ENCODE measurements at regions not wholly inside any gene's neighbourhood (a gene's known extent, or its start where the extent isn't known, plus 50 kb on each side); places are given as distances from the start of the nearest gene placed in this dataset.
"Not testable (repeated sequence)": the region's sequence is repeated elsewhere in the genome, so short reads cannot be mapped to it uniquely, and the experiment has no call there.

DNA sequence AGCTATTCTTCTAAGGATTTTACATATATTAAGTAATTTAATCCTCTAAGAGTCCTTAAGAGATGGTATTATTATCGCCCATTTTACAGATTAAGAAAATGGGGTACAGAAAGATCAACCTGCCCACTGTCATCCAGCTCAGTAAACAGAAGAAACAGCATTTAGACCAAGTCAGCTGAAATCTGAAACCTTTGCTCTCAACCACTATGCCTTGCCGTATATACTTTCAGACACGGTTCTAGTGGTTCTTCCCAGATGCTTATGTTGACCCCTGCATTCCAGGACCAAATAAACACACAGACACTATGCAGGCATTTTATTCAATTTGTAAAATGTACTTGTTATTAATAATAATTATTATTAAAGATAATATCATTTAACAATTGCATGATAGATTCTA lies 854.8 kb downstream of the KCNJ2 start:
- DNase-seq (ENCODE audit: low read depth): no peak

DNA sequence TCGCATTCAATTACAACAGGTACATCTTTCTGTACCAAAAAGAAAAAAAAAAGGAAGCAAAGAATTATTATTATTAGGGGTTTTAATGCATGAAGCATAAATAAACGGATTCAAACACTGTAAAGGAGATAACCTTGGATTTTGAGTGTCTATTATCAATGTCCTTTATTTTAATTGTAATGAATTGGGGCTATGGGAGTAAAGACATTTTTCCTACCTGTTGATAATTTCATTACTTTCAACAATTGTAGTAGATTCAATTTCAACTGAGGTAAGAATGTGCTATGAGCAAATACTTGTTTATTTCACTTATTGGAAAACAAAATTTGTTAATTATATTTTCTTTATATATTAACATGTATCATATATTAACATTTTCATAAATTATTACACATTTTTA lies 855.6 kb downstream of the KCNJ2 start:
- no peak for DNase-seq (ENCODE audit: low read depth)

DNA sequence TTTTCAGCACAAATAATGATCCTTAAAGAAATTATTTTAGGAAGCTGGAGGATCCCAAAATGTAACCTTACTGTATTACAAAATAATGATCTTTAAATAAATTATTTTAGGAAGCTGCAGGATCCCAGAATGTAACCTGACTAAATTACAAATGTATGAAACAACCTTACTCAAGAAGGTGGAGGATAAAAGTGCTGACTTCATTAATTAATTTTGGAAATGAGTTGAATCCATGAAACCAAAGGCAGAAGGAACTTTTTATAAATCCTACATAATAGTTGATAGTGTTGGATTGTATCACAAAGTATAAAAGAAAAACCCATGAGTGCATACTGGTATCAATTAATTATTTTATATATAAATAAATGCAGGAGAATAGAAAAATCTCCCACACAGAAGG lies 859.9 kb downstream of the KCNJ2 start:
- DNase-seq (ENCODE audit: low read depth): no peak

DNA sequence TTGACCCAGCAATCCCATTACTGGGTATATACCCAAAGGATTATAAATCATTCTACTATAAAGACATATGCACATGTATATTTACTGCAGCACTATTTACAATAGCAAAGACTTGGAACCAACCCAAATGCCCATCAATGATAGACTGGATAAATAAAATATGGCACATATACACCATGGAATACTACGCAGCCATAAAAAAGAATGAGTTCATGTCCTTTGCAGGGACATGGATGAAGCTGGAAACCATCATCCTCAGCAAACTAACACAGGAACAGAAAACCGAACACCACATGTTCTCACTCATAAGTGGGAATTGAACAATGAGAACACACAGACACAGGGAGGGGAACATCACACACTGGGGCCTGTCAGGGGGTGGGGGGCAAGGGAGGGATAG lies 862.0 kb downstream of the KCNJ2 start:
- not testable (repeated sequence) for DNase-seq (ENCODE audit: low read depth)

DNA sequence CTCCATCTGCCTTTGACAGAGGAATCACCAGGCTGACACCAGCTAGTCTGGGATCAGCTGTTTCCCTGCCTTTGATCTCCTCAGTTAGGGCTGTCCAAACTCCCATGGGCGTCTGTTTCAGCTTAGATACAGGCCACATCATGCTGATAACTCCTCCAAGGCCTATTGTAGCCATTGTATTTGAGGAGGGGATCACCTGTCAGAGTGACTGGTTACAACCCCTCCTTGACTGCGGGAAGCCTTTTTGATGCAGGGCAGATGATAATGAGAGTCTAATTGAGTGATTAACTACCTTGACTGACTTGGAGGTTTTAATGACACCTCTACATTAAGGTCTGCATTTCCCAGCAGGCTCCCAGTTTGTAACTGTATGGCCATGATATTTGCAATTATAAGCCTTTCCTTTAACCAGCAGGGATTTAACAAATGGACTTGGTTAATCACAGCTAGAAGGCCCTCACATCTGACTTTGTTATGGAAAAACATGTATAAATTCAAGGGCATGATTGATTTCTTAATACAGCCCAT lies 863.5 kb downstream of the KCNJ2 start:
- DNase-seq (ENCODE audit: low read depth): no peak

DNA sequence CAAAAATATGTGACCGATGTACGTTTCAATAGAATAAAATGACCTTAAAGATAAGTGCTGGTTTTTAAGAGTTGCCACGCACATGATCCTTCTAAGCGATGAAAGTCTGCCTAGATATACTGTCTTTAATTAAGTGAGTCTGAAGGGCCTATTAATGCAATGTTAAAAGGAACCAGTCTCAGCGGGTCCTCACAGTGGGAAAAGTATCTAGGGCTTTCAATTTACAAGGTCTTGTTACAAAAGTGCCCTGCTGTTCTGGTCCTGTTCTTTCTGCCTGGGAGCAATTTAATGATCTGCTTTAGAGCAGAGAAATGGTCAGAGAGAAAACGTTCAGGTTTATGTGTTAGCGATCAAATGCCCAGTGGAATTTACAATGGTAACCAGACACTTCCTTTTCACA lies 864.0 kb downstream of the KCNJ2 start:
- DNase-seq (ENCODE audit: low read depth): no peak

DNA sequence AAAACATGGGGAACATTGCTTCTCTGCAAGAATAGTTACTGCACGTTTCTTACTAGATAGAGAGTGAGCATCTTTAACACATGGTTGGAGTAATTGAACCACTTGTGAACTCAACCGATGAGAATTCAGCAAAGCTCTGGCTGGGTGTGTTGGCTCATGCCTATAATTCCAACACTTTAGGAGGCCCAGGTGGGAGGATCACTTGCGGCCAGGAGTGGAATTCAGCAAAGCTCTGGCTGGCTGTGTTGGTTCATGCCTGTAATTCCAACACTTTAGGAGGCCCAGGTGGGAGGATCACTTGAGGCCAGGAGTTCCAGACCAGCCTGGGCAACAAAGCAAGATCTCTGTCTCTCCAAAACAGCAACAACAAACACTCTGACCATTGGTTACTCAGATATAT lies 865.9 kb downstream of the KCNJ2 start:
- no peak for DNase-seq (ENCODE audit: low read depth)

DNA sequence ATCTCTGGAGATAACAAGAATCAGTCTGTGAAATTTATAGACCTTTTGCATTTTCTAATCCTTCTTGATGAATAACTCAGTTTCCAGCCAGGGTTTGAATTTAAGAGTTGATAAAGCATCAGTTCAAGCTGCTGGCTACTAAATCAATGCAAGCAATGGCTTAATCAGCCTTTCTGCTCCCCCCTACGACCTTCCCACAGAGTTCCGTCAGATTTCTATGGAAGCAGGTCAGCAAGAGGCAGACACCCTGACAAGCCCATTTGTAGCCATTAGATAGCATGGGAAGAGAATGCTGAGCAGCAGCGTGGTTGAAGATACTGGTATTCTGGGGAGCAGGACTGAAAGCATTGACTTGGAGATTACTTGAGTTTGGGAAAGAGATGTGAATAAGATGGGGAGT lies 868.1 kb downstream of the KCNJ2 start:
- DNase-seq (ENCODE audit: low read depth): no peak

DNA sequence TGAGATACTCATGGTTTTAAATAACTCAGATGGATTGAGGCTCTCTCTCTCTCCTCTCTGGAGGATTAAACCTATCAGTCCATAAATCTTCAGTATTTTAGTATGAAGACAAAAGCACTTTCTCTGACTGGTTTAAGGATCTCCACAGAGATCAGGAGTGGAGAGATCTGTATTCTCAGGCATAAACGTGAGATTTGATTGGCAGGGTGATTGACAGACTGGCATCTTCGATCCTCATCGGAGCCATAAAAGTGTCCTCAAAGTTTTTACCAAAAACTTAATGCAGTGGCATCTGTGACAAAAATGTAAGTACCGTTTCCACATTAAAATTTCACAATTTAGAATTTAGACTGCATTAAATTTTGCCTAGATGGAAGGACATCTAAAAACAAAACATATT lies 870.1 kb downstream of the KCNJ2 start:
- DNase-seq (ENCODE audit: low read depth): no peak

DNA sequence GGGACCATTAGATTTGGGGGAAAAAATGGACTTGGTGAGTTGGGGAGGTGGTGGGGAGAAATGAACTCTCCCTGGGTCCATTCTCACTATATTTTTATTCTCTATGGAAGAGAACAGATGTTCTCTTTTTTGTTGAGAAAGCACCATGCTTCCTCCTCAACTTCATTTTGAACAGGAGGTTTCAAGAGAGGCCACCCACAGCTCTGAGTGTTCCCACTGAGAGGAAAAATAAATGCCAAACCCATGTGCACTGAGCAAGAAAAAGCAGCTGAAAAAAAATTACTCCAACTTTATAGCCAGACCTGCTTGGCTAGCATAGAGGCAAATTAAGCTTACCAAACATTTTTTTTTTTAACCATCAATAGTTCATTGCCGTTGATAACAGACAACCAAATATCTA lies 883.6 kb downstream of the KCNJ2 start:
- DNase-seq (ENCODE audit: low read depth): no peak

DNA sequence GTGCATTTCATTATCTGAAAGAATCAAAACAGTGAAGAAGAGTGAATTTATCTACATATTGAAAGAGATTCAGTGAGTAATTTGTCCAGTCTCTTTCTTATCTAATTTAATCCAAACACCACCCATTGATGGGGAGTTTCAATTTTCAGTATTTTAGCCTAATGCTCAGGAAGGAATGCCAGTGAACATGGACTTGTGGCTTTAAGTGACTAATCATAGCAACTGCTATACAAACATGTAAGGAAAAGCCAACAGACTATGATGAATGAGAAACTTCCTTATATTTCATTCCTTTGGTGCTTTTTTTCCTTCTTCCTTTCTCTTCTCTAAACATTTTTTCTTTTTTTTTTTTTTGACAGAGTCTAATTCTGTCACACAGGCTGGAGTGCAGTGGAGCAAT lies 885.8 kb downstream of the KCNJ2 start:
- no peak for DNase-seq (ENCODE audit: low read depth)

DNA sequence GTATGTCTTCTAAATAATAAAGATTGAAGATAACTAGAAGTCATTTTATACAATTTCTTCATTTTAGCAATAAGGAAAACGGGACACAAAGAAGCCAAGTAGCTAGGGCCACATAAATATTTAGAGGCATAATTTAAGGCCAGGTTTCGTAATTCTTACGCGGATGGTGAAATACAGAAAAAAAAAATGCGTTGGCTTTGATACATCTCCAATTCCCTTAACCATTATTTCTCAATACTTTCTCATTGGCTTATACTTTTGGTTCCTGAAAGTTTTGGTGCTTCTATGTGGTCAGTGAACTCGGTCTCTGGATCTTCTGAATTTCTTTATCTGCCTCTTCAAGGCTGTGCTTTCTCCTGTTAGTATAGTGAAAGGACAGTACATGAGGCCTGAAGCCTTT lies 888.1 kb downstream of the KCNJ2 start:
- DNase-seq (ENCODE audit: low read depth): no peak

DNA sequence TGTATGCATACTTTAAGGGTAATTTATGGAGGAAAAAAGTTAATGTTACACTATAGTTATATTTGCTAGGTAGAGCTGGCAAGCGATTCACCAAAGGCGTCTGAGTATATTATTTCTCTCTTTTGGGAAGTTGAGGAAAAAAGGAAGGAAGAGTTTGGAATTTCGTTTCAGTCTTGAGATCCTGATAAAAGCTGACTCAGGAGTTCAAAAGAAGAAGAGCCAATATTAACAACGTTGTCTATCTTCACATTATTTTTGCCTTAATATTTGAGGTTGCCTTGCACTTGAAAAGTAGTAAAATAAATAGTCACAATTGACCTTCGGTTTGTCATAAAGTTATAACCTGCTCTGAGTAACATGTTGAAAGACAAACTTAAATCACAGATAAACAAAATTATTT lies 888.6 kb downstream of the KCNJ2 start:
- no peak for DNase-seq (ENCODE audit: low read depth)

DNA sequence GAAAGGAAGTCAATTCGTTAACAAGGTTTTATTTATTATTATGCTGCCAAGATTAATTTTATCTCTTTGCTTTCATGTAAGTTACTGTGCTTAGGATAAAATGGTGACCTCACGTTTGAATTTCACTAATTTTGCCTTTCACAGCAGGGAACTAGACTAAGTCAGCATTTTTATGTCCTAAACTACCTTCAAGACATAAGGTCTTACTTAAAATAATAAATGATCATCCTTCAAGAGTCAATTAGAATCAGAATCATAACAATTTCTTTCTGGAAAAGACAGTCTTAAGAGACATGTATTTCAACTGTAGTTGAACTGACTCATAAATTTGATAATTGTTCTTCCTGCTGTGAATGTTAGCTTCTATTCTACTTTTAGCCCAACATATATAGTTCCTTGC lies 893.8 kb downstream of the KCNJ2 start:
- DNase-seq (ENCODE audit: low read depth): no peak

DNA sequence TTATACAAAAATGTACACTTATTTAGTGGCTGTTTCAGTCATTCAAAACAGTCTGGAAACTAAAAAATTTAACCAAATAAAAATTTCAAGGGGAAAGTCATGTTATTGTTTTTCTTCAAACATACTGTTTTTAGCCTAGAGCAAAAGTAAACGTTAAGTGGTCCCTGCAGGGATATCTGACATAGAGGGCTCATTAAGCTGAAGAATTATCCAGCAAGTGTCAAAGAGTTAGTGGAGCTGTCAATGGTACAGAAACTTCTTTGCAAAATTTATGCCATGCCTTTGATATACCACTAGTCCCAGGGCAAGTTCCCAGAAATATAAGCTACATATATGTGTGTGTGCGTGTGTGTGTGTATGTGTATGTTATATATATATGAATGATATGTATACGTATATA lies 894.2 kb downstream of the KCNJ2 start:
- DNase-seq (ENCODE audit: low read depth): no peak

DNA sequence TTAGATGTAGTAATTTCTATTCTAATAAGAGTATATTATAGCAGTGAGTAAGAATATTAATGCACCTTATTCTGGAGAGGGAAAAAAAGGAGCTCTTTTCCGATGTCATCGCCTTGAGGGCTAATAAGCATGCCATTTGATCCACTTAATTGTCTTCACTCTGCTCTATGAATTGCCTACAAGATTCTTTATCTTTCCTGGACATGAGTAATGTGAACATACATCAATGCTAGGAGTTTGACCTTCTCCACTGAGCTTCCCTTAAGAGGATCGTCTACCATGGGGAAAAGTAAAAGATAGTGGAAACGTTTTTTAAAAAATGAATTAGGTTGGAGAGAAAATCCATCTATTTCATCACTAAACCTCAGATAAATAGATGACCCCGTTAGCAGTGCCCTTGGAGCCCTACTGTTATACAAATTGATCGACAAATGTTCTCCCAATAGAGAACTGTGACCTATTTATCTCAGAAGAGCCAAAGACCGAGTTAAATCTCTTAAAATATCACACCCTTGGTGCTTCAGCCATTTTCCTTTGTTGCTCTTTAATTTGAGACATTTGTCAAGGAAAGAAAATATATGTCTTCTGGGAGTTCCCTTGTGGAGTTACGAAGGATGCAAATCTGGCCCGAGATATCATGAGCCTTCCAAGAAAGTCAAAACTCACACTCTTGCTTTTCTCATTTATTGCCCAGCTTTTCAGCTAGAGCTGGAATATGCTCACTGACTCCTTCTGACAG lies 898.5 kb downstream of the KCNJ2 start:
- DNase-seq (ENCODE audit: low read depth): no peak

DNA sequence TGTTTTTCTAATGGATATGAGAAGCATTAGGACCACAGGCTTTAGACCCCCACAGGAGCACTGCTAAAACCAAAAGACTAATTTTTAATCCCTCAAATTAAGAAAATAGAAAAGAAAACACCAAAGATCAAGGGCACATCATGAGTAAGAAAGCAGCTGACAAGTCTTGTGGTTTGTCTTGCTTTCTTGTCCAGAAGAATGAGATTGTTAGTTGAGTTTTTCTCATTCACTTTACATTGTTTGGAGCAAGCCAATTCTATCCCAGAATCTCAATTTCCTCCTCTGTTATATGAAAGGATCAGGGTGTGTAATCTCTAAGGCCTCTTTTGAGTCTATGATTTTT lies 899.0 kb downstream of the KCNJ2 start:
- no peak for DNase-seq (ENCODE audit: low read depth)

DNA sequence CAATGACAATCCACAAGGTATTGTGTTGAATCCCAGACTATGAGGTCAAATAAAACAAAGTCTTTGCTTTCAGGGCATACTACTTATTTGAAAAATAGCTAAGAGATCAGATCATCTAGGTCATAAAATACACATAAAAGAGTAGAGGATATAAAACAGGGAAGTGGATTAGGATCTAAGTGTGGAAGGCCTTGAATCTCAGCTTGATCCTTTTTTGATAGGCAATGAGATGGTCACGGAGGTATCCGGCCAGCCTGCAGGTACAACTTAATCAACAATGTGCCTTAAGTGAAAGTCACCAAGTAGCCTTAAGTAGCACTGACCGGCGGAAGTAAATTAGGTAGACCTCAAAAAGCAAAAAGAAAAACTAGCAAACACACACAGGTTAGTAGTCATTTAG lies 901.7 kb downstream of the KCNJ2 start:
- DNase-seq (ENCODE audit: low read depth): no peak

DNA sequence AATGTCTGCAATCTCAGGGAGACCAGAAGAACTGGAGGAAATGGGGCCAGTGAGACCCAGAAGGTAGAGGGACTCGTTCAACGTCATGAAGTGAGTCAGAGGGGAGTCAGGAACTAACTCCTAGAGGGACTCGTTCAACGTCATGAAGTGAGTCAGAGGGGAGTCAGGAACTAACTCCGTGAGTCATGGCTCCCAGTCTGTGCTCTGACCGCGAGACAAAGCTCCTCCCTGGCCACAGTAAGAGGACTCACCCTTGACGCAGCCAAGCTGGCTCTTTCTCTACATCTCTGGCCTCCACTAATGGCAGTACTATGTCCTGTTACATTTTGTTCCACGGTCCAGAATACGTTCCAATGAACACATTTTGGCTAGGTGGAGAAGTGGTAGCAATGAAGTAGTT lies 902.5 kb downstream of the KCNJ2 start:
- DNase-seq (ENCODE audit: low read depth): no peak

DNA sequence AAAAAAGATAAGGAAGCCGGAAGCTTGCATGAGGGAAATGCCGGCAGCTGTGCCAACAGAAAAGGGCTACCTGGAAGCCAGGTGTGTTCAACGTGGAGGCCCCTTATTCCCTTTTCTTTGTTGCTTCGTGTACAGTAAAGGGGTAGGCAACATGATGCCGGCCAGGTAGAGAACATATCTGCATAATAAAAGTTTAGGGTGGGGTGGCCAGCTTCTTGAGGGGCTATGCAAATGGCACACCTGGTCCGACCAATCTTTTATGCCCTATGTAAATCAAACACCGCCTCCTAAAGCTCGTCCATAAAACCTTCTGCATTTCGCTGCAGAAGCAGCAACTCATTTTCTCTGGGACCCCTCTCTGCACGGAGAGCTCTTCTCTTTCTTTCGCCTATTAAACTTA lies 911.6 kb downstream of the KCNJ2 start:
- no peak for DNase-seq (ENCODE audit: low read depth)

DNA sequence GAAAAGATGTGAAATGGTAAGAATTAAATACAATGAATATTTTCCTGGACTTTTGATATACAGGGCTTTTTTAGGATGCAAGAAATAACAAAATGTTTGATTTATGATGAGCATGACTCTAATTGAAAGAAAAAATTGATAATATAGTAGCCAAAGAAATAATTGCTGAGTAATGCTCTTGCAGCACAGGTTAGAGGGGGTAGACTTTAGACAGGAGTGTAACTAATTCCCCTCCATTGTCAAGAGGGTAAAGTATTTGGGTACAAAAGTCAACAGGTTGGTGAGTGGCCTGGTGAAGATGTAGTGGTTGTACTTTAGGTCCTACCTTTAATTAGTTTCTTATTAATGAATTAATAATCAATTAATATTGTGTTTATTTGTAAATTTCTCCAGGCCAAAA lies 912.3 kb downstream of the KCNJ2 start:
- no peak for DNase-seq (ENCODE audit: low read depth)

DNA sequence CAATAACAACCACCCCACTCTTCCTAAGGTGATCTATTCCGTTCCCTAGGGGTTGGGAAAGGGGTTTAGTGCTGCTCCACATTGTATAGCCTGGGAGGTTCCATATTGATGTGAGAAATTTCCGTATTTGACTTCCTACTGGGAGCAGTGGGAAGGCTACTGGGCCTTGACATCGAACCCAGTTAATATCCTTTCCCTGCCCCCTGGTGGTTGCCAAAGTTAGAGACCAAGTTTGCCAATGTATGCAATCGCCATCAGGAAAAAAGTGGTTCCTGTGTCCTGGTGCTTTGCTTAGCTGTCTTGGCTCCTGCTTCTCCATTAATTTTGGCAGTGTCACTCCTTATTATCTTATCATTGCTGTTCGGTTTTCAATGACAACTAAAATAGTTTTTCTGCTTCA lies 914.9 kb downstream of the KCNJ2 start:
- DNase-seq (ENCODE audit: low read depth): no peak

DNA sequence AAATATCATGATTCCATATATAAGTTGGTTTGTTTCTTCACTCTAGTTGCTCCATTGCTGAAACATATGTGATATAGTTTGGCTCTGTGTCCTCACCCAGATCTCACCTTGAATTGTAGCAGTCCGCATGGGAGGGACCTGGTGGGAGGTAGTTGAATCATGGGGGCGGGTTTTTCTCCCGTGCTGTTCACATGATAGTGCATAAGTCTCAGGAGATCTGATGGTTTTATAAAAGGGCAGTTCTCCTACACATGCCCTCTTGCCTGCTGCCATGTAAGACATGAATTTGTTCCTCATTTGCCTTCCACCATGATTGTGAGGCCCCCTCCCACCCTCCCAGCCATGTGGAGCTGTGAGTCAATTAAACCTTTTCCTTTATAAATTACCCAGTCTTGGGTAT lies 915.5 kb downstream of the KCNJ2 start:
- DNase-seq (ENCODE audit: low read depth): no peak

DNA sequence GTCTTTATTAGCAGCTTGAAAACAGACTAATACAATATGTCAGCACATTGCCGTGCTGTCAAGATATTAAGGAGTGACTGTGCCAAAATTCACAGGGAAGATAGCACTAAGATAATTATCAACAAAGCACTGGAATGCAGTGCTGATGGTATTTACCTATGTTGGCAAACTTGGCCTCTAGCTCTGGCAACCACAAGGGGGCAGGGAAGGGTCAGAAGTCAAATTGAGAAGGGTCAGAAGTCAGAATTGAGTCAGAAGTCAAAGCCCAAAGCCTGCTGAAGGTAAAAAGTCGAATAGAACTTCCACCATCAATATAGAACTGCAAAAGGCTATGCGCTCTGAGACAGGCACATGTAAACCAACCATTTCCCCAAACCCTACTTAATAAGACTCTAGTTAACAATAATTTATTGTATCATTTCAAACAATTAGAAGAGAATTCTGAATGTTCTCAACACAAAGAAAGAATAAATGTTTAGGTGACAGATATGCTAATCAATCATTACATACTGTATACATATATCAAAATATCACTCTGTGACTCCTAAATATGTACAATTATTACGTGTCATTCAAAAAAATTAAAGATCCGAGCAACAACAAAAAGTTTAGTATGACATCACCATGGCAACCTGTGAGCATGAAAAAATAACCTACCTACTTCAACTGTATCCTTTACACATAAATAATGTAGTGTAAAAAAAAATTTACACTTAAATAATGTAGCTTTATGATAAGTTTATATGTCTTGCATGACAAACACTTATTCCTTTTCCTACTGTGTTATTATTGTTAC lies 916.1 kb downstream of the KCNJ2 start:
- no peak for DNase-seq (ENCODE audit: low read depth)
